GM12891 (cell line): ENCODE measurements at regions not wholly inside any gene's neighbourhood (a gene's known extent, or its start where the extent isn't known, plus 50 kb on each side); places are given as distances from the start of the nearest gene placed in this dataset.

ENCODE experiments used
- PAX5 ChIP-seq: IDR thresholded peaks from 2 replicates; pipeline ENCODE4 v1.6.1; 2011; ENCODE audit warnings: low read length, moderate library complexity, mild to moderate bottlenecking; ENCODE audit not compliant: insufficient read depth, severe bottlenecking
- POLR2A ChIP-seq: IDR thresholded peaks from 2 replicates; pipeline ENCODE4 v1.6.1; 2011; ENCODE audit warnings: low read depth, low read length, control low read depth
- POLR2AphosphoS5 ChIP-seq: IDR thresholded peaks from 2 replicates; pipeline ENCODE4 v1.6.1; 2011; ENCODE audit warnings: low read depth, low read length, control low read depth
- TAF1 ChIP-seq: IDR thresholded peaks from 2 replicates; pipeline ENCODE4 v1.6.1; 2011; ENCODE audit warnings: low read depth, low read length, control low read depth

- no peak for TF ChIP-seq POLR2A
- no peak for TF ChIP-seq POLR2AphosphoS5
- TF ChIP-seq PAX5: no peak
- TF ChIP-seq TAF1: no peak
These were observed 194.4 kb downstream of the MAP2K6 start for GRCh38 chr17:69608808-69609472.
